Astrocyte of the cerebellum (primary cell): ENCODE measurements at regions not wholly inside any gene's neighbourhood (a gene's known extent, or its start where the extent isn't known, plus 50 kb on each side); places are given as distances from the start of the nearest gene placed in this dataset.

ENCODE experiments used
- DNase-seq: peaks from one replicate; pipeline ENCODE4 v3.0.0-alpha.2; 2011; ENCODE audit warnings: low read depth
- H3K4me3 ChIP-seq: 2 replicates; pipeline ENCODE4 v1.5.1; 2011; ENCODE audit warnings: mild to moderate bottlenecking, low read depth, low read length, moderate library complexity
- CTCF ChIP-seq: IDR thresholded peaks from 2 replicates; pipeline ENCODE4 v1.5.1; 2012; ENCODE audit warnings: low read length, low read depth, moderate library complexity, mild to moderate bottlenecking; ENCODE audit errors: missing control alignments
- in situ Hi-C: cut with HindIII; loops from 2 replicates; pipeline ENCODE4 v1.10.0; 2017; ENCODE audit warnings: low sequenced_read_pairs

DNA sequence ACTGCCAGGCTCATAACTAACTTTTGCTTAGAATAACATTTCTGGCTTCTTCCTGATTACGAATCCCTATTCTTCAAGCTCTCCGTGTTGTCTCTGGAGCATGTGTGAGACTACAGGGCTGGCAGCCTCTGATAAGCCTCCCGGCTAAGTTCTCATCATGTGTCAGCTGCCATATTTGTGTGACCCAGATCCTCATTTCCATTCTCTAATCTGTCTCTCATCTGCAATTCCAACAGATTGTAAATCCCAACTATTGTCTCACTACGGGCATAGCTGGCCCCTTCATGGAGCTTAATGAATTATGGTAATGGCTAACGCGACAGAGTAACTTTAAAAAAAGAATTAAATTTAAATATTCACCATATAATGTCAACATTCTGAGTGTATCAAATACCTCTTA is 165.4 kb downstream of the CMPK2 start:
- DNase-seq = no peak
- H3K4me3 ChIP-seq = no peak overlapping the region
- no peak for TF ChIP-seq CTCF
- in situ Hi-C loops = no loop called here

DNA sequence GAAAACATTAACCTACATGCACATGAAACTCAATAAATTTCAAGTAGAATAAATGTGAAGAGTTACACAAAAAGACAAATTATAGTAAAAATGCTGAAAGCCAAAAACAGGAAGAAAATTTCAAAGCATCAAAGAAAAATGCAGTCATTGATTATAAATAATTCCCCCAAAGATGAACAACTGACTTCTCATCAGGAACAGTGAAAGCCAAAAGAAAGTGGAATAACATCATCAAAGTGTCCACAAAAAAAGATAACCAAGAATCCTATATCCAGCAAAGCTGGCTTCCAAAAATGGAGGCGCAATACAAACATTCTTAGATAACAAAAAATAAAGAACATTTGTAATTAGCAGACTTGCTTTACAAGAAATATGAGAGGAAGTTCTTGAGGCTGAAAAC is 161.6 kb downstream of the CMPK2 start:
- H3K4me3 ChIP-seq = no peak overlapping the region
- in situ Hi-C loops = no loop called here
- no peak for DNase-seq
- no peak for TF ChIP-seq CTCF

DNA sequence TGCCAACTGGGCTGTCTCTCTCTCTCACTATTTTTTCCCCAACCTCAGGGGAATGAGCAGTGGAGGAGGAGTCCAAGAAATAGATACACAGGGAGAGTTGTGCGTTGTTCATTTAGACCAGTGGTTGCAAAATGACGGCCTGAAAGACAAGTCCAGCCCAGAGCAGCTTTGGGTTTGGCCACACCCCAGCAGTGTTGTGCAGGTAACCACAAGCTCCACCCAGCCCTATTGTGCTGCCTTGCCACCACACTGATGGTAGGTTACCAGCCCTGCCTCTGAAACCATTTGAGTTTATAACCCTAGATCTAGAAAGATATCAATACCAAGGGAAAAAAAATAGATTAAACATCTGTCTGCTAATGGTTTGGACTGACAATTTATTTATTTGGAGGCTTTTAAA is 144.3 kb downstream of the CMPK2 start:
- H3K4me3 ChIP-seq = no peak overlapping the region
- TF ChIP-seq CTCF = no peak
- in situ Hi-C loops = no loop called here
- DNase-seq = no peak

GRCh38 chr2:6722574-6722973 is 143.1 kb downstream of the CMPK2 start:
- no peak for DNase-seq
- TF ChIP-seq CTCF = no peak
- no peak overlapping the region for H3K4me3 ChIP-seq
- in situ Hi-C loops = no loop called here

GRCh38 chr2:6723865-6724604 is 141.7 kb downstream of the CMPK2 start:
- in situ Hi-C loops = no loop called here
- H3K4me3 ChIP-seq = no peak overlapping the region
- DNase-seq = no peak
- TF ChIP-seq CTCF = no peak

DNA sequence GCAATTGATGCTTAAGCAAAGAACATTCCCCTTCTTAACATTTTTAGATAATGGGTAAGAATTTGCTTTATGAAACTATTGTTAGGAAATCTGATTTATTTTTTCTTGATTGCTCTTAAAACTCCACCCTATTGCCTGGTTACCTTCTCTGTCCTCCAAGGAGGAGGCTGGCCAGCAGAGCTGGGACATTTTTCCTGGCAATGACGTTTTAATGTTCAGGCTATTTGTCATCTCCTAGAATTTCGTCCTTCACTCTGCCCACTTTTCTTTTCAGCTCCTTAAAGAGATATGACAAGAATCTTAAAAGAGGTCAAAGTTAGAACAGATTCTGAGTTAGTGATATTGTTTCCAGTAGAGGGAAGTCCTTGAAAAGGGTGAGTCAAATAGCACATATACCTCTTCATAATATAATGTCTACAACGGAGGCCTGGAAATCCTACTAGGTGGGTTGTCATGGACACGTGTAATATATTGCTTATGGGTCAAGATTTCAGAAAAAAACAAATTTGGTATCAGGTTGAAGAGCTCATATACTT is 141.0 kb downstream of the CMPK2 start:
- no peak overlapping the region for H3K4me3 ChIP-seq
- no peak for DNase-seq
- no peak for TF ChIP-seq CTCF
- in situ Hi-C loops = no loop called here
